ENCODE measurements at regions not wholly inside any gene's neighbourhood (a gene's known extent, or its start where the extent isn't known, plus 50 kb on each side); places are given as distances from the start of the nearest gene placed in this dataset.
A peak's percentile ranks its signal among the peaks of the same experiment; 100 is the strongest.

DNA sequence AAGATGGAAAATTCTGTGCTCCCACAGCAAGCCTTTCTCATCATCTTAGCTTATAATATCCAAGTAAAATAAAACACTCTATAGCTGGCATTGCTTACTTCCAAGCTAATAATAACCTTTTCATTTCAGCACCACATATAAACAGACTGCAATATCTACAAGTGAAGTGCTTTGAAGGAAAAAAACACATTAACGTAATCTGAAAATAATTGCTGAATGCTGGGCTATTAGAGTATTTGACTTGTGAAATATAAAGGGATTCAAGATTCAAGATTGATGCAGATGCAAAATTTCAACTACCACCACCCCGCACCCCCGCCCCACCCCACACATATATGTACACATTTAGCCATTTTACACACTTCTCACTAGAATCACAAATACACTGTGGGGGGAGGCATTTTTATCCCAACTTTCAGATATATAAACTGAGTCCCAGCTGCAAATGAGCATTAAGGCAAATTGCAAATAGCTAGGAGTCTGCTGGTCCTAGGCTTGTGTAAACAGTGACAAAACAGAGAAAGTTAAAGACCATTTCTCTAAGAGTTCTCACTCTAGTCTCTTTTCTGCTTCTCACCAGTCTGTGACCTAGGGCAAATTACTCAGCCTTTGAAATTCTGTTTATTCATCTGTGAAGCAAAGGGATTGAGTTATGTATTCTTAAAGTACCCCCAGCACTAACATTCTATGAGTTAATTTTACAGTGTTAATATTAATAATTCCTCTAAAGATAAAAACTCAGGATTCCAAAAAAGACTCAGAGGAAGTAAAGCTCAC lies 489.4 kb downstream of the PRELID2 start:
- no peak for DNase-seq

- DNase-seq, result no peak
Measured at GRCh38 chr5:145341842-145342241, 493.3 kb downstream of the PRELID2 start.

DNA sequence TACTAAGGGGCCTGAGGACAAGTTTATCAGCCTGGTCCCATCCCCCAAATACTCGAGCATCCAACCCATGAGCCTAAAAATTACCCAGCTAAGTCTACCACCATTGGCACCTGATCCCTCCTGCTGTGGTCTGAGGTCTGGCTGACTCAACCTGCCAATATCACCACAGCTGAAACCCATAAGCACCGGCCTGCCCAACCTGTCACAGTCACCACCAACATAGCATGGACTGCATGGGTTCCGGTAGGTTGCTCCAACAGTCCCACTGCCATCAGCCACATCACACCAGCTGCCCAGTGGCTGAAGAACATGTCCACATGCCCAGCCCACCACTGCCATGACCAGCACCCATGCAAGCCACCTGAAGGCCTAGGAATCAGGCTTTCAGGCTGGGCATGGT lies 495.0 kb downstream of the PRELID2 start:
- no peak for DNase-seq

GRCh38 chr5:145324767-145325479 lies 510.2 kb downstream of the PRELID2 start:
- DNase-seq, result no peak

- no peak for DNase-seq
Measured at GRCh38 chr5:145324101-145324500, 511.0 kb downstream of the PRELID2 start.

DNA sequence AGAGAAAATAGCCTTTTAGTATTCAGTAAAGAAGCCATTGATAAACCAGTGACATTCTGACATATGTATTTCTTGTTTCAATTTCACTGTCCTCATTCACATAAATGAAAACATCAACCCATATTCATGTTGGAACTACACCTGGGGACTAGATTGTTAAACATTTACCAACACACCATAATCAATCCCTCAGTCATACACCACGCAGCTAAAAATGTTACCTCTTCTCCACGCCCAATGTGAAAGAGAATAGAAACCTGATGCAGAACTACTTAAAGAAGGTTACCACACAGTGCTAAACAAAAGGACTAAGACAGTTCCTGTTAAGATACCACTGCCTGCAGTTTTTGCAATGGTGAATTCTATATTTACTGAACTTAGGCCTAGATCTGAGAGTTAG lies 518.9 kb downstream of the PRELID2 start:
- no peak for DNase-seq

DNA sequence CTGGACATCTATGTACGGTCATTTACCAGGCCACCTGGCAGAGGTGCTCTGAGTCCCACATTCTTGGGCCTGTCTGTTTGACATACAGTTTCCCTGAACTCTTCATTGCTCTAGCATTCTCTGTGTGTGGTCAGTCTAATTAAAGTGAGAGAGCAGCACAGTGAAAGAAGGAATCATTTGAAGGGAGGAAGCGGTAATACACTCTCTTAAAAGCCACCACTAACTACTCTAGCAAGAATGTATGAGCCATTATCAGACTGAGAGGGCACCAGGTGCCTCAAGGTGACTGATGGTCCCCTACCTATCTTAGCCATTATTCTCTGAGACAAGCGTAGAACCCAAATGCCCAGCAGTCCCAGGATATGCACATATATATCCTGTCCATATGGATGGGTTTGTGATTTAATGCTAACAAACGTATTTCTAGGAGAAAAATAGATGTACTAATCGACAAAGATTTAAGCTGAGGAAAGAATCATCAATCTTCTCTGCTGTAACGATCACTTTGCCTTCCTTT lies 527.2 kb downstream of the PRELID2 start:
- DNase-seq, result no peak

DNA sequence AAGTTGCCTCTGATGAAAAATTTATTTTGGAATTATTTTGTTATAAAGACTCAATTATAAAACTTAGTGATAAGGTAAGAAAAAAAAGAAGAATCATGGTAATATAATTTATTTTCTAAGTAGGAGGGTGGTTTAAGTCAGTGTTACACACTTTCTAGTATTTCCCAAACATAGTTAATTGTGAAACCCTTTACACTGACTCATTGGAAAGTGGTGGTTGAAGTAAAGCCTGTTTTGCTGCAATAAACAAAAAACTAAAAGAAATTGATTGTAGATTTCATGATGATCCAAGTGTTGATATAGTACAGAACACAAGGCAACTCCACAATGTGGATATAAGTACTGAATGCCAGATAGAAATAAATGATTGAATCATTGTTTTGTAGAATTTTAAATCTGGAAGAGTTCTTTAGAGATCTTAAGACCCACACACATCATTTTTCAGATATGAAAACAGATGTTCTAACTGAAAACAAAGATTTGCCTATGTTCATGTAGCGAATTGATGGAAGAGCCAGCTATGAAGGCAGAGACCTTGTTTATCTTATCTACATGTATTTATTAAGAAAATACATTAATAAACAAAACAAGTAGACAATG lies 539.8 kb downstream of the PRELID2 start:
- DNase-seq, result no peak

GRCh38 chr5:145294331-145294730 lies 540.8 kb downstream of the PRELID2 start:
- no peak for DNase-seq

DNA sequence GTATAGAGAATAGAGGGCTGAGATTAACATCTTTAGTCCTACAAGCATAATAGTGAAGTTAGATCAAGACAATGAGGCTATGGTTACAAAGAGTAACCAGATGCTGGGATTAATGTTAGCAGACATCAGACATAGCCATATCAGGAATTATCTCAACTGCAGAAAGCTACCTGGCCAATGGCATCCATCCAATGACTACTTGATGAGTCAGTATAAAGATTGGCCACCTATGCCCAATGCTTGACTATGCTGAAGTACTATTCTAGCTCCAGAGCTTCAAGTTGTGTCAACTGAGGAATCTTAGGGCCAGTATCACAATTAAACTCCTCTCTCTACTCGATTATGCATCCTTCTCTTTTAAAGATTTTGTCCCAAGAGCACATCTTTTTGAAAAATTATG lies 541.4 kb downstream of the PRELID2 start:
- peak; percentile 22 for DNase-seq

DNA sequence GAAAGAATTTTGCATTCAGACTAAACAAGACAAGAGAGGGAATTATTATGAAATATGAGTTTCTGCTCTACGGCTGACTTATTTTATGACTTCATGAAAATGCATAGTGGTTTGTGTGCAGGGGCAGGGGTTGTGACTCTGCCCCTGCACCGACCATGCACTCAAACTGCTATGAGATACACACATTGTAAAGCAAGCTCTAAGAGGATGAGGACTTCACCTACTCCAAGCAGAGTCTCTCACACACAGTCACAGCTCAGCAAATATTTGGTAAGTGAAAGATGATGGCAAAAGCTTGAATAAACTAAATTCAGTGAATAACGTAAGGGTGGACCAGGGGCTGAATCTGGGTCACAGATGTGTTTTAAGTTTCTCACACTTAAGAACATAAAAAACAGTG lies 542.9 kb downstream of the PRELID2 start:
- DNase-seq, result peak; percentile 13

- DNase-seq, result no peak
Measured at GRCh38 chr5:145283141-145283810, 551.9 kb downstream of the PRELID2 start.

- DNase-seq, result no peak
Measured at GRCh38 chr5:145280806-145281205, 554.3 kb downstream of the PRELID2 start.

- DNase-seq, result no peak
Measured at GRCh38 chr5:145280214-145280613, 554.9 kb downstream of the PRELID2 start.

DNA sequence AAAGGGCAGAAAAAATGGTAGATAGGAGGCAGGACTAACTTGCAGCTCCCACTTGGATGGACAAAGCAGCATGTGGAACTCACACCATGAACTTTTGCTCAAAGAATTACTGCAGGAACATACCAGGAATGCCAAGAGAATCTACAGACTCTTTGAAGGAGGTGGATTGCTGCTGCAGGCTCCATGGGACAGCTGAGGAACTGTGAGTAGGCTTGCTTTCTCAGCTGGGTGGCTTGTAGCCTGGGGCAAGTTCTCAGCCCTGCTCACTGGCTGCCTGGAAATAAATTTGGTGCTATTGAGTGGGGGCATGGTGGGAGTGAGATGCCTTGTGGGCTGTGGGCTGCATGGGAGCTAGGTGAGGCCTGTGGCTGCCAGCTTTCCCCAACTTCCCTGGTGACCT lies 574.5 kb downstream of the PRELID2 start:
- DNase-seq, result no peak

DNA sequence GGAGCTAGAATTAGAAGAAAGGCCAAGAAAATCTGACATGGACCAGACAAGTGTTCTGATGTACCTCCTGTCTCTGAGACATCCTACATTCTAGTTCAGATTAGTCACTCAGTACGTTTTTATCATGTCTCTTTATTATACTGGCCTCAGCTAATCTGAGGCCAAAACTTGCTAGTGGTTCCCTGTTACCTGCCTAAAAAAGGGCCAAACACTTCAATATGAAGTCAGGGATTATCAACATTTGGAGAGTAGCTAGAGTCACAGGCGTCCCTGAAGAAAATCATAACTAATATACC lies 587.4 kb downstream of the PRELID2 start:
- no peak for DNase-seq

GRCh38 chr5:145246961-145247744 lies 588.0 kb downstream of the PRELID2 start:
- DNase-seq, result no peak

DNA sequence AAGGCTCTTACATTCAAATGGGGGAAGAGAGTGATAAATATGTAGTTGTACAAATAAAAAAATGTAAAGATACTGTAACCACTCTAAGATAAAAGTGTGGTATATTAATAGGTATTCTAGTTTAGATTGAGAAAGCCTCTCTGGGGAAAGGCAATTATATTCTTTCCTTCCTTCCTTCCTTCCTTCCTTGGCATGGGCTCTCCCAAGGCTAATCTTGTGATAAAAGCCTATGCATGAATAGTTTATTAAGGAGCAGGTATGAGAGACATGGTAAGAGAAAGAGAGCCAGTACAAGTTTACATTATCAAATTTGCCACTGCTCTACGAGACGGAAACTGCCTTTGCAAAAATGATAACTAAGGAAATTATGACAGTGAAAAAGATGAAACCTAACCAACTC lies 588.8 kb downstream of the PRELID2 start:
- DNase-seq, result no peak

GRCh38 chr5:145245354-145245753 lies 589.8 kb downstream of the PRELID2 start:
- no peak for DNase-seq

DNA sequence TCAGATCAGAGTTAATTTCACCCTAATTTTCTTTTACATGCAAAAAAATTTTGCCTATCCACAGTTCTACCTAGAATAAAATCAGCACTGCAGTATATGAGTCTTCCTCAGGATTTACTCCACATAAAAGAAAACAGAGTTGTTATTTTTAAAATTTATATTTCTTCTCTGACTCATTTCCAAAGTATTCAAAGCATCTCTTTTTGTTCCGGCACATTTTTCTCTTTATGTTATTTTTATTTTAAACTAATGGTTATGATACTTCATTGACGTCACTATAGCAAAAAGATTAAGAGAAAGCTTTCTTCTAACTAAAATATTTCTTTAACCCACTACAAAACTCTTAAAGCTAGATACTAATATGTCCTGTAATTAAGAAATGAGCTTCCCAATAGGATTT lies 590.4 kb downstream of the PRELID2 start:
- no peak for DNase-seq

GRCh38 chr5:145244251-145244650 lies 590.9 kb downstream of the PRELID2 start:
- DNase-seq, result no peak

DNA sequence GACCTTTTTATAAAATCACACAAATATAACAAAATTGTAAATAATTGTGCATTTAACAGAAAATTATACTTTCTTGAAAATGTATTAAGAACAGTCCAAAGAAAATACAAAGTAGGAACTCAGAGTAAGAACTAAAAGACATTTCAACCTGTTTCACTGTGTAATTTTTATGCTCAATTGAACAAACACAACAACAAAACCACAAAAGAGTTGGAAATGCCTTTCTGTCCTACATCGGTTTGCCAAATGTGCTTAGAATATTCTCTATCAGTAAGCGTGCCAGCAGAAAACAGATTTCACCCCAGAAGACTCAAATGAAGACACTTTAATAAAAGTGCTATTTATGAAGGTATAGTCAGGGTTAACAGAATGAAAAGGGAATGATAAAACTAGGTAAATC lies 592.1 kb downstream of the PRELID2 start:
- no peak for DNase-seq

DNA sequence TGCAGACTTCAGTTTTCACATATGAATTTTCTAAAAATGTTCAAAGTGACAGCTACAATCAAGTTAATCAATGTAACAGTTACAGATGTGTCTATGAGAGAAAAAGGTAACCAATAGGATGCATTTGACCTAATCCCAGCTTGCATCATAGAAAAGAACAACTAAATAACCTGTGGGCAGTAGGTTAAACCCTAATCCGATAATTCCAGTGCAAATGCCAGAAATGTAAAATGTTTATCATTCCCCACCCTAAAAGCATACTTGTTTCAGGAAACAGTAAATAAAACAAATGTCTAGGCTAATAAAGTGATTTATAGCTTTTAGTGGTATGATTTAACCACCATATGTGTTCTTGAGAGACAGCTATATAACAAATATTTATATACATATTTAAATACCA lies 592.6 kb downstream of the PRELID2 start:
- no peak for DNase-seq

Measured in DMS53 (cell line).